H1 (cell line): ENCODE measurements at regions not wholly inside any gene's neighbourhood (a gene's known extent, or its start where the extent isn't known, plus 50 kb on each side); places are given as distances from the start of the nearest gene placed in this dataset.

Experiments used
- CTCF ChIA-PET: fragments of 300-600 bp; sonication (Branson Sonifier 250); formaldehyde crosslinking; loops from one replicate; lab custom pipeline; 2021; ENCODE audit not compliant: partially characterized antibody; lab: Charles Lee
- POLR2A ChIA-PET: fragments of 300-600 bp; sonication (Branson Sonifier 250); formaldehyde crosslinking; loops from one replicate; lab custom pipeline; 2021; ENCODE audit warnings: inconsistent platforms; ENCODE audit not compliant: partially characterized antibody; lab: Charles Lee
- DNase-seq, 2 experiments: peaks; one replicate each; pipeline versions ENCODE4 v3.0.0 to v3.0.0-alpha.2; 2010 to 2022; ENCODE audit warnings: low spot score in 2 of 2, low read depth in 1 of 2, mixed read lengths in 1 of 2
- FAIRE-seq: peaks from 2 replicates; lab custom pipeline; 2011; peaks lifted over from hg19 to GRCh38; lab: Jason Lieb, UNC
- H2AFZ ChIP-seq: 2 replicates; pipeline ENCODE4 v1.8.1; 2012; ENCODE audit warnings: low read length, inconsistent platforms
- H2AK5ac ChIP-seq: 2 replicates; pipeline ENCODE4 v1.6.1; 2013; ENCODE audit warnings: low read depth, low read length
- H2BK120ac ChIP-seq: replicated peaks from 2 replicates; pipeline ENCODE3; 2013; ENCODE audit warnings: low read depth, low read length, inconsistent platforms
- H2BK12ac ChIP-seq: 2 replicates; pipeline ENCODE4 v1.6.1; 2013; ENCODE audit warnings: low read depth, low read length
- H2BK15ac ChIP-seq: 2 replicates; pipeline ENCODE4 v1.6.1; 2013; ENCODE audit warnings: low read length
- H2BK20ac ChIP-seq: 2 replicates; pipeline ENCODE4 v1.6.1; 2013; ENCODE audit warnings: low read length
- H2BK5ac ChIP-seq: 2 replicates; pipeline ENCODE4 v1.6.1; 2013; ENCODE audit warnings: low read depth, low read length
- H3K14ac ChIP-seq: 2 replicates; pipeline ENCODE4 v1.6.1; 2013; ENCODE audit warnings: inconsistent platforms; ENCODE audit not compliant: insufficient read length
- H3K18ac ChIP-seq: 2 replicates; pipeline ENCODE4 v1.6.1; 2013; ENCODE audit warnings: low read length; ENCODE audit errors: extremely low read depth
- H3K23ac ChIP-seq: 2 replicates; pipeline ENCODE4 v1.6.1; 2013; ENCODE audit warnings: inconsistent platforms; ENCODE audit not compliant: insufficient read length
- H3K23me2 ChIP-seq: 2 replicates; pipeline ENCODE4 v1.6.1; 2013; ENCODE audit warnings: low read depth, low read length
- H3K27ac ChIP-seq: 2 replicates; pipeline ENCODE4 v1.6.1; 2011; ENCODE audit warnings: low read depth, low read length, inconsistent platforms
- H3K27me3 ChIP-seq, 4 experiments: replicated peaks in 1 of 4; 1 replicate in 1 of 4; 2 replicates in 3 of 4; pipeline versions ENCODE4 v1.6.1 to v1.8.1; 2011 to 2013; ENCODE audit warnings: low read length in 3 of 4, mild to moderate bottlenecking in 3 of 4, inconsistent platforms in 2 of 4, mixed read lengths in 2 of 4, moderate library complexity in 1 of 4; ENCODE audit not compliant: control insufficient read depth in 3 of 4, insufficient read depth in 3 of 4; ENCODE audit errors: extremely low read depth in 1 of 4
- H3K36me3 ChIP-seq, 4 experiments: 2 replicates each; pipeline versions ENCODE4 v1.6.1 to v1.8.1; 2011 to 2013; ENCODE audit warnings: mild to moderate bottlenecking in 4 of 4, low read length in 3 of 4, moderate library complexity in 2 of 4, control low read depth in 1 of 4, inconsistent platforms in 1 of 4; ENCODE audit not compliant: insufficient read depth in 4 of 4, control insufficient read depth in 2 of 4
- H3K4ac ChIP-seq: replicated peaks from 2 replicates; pipeline ENCODE3; 2013; ENCODE audit warnings: low read length, low read depth, mixed read lengths, inconsistent platforms; ENCODE audit not compliant: insufficient read length
- H3K4me1 ChIP-seq, 4 experiments: replicated peaks in 1 of 4; 1 replicate in 1 of 4; 2 replicates in 3 of 4; pipeline versions ENCODE4 v1.6.1 to v1.8.1; 2011 to 2013; ENCODE audit warnings: low read length in 3 of 4, inconsistent platforms in 2 of 4, mixed read lengths in 1 of 4; ENCODE audit not compliant: insufficient read depth in 4 of 4, control insufficient read depth in 3 of 4
- H3K4me2 ChIP-seq, 2 experiments: 2 replicates each; pipeline versions ENCODE4 v1.6.1 to v1.8.1; 2011 to 2013; ENCODE audit warnings: low read depth in 2 of 2, low read length in 2 of 2, control low read depth in 1 of 2, inconsistent platforms in 1 of 2, mild to moderate bottlenecking in 1 of 2; ENCODE audit not compliant: insufficient read depth in 1 of 2
- H3K4me3 ChIP-seq, 4 experiments: fragments of 200-600, 300-600 bp in 1 of 4; sonication (generic), shearing (Covaris generic), sonication (Bioruptor Twin) in 1 of 4; 2 replicates each; pipeline versions ENCODE4 v1.5.1 to v1.8.1; 2011 to 2016; ENCODE audit warnings: low read length in 4 of 4, low read depth in 3 of 4, control low read depth in 2 of 4, inconsistent platforms in 2 of 4, mild to moderate bottlenecking in 2 of 4, mixed read lengths in 1 of 4, moderate library complexity in 1 of 4; ENCODE audit not compliant: insufficient read depth in 2 of 4; ENCODE audit errors: extremely low read depth in 1 of 4
- H3K56ac ChIP-seq: replicated peaks from 2 replicates; pipeline ENCODE3; 2013; ENCODE audit warnings: low read depth, mild to moderate bottlenecking, mixed read lengths, low read length, inconsistent platforms; ENCODE audit not compliant: insufficient read length
- H3K79me1 ChIP-seq: 2 replicates; pipeline ENCODE4 v1.6.1; 2013; ENCODE audit warnings: low read depth, low read length, control low read depth
- H3K79me2 ChIP-seq, 2 experiments: 2 replicates each; pipeline versions ENCODE4 v1.6.1 to v1.8.1; 2012 to 2013; ENCODE audit warnings: low read length in 2 of 2, mild to moderate bottlenecking in 2 of 2, inconsistent platforms in 1 of 2; ENCODE audit not compliant: insufficient read depth in 2 of 2, control insufficient read depth in 1 of 2
- H3K9ac ChIP-seq, 4 experiments: replicated peaks in 1 of 4; 1 replicate in 1 of 4; 2 replicates in 3 of 4; pipeline versions ENCODE4 v1.6.1 to v1.8.1; 2011 to 2013; ENCODE audit warnings: low read depth in 3 of 4, low read length in 3 of 4, control low read depth in 2 of 4, mild to moderate bottlenecking in 2 of 4, moderate library complexity in 2 of 4, inconsistent platforms in 1 of 4; ENCODE audit errors: extremely low read depth in 1 of 4
- H3K9me3 ChIP-seq, 2 experiments: 2 replicates each; pipeline versions ENCODE4 v1.6.1 to v1.8.1; 2012 to 2013; ENCODE audit warnings: mild to moderate bottlenecking in 2 of 2, moderate library complexity in 2 of 2, control low read depth in 1 of 2, inconsistent platforms in 1 of 2, low read depth in 1 of 2, low read length in 1 of 2, mixed read lengths in 1 of 2; ENCODE audit not compliant: insufficient read depth in 2 of 2
- H4K20me1 ChIP-seq, 2 experiments: replicated peaks in 1 of 2; 2 replicates each; pipeline versions ENCODE3 to v1.8.1; 2011 to 2013; ENCODE audit warnings: inconsistent platforms in 2 of 2, low read length in 2 of 2, mild to moderate bottlenecking in 1 of 2; ENCODE audit not compliant: insufficient read depth in 2 of 2, control insufficient read depth in 1 of 2
- H4K5ac ChIP-seq: 2 replicates; pipeline ENCODE4 v1.6.1; 2013; ENCODE audit warnings: low read length, low read depth, mixed read lengths, inconsistent platforms; ENCODE audit not compliant: insufficient read length
- H4K8ac ChIP-seq: 2 replicates; pipeline ENCODE4 v1.8.0; 2013; ENCODE audit warnings: mild to moderate bottlenecking, moderate library complexity, low read length, inconsistent platforms; ENCODE audit not compliant: insufficient read depth; ENCODE audit errors: extremely low read depth
- H4K91ac ChIP-seq: replicated peaks from 2 replicates; pipeline ENCODE3; 2013; ENCODE audit warnings: low read length, mixed read lengths, inconsistent platforms; ENCODE audit not compliant: insufficient read length
- NANOG ChIP-seq: IDR thresholded peaks from 2 replicates; pipeline ENCODE4 v1.6.1; 2011; ENCODE audit warnings: low read length, low read depth, mild to moderate bottlenecking, inconsistent platforms; ENCODE audit not compliant: insufficient read depth, poor library complexity, severe bottlenecking
- TAF1 ChIP-seq: IDR thresholded peaks from 2 replicates; pipeline ENCODE4 v1.6.1; 2011; ENCODE audit warnings: mild to moderate bottlenecking, low read depth, low read length
- WGBS, 2 experiments: shearing (Covaris generic) in 1 of 2; methylation state at CpG; one replicate each; pipeline versions ENCODE4 v1.1.6 to v1.1.7; 2013 to 2015; ENCODE audit warnings: low lambda C conversion rate in 2 of 2, mixed read lengths in 2 of 2, inconsistent platforms in 1 of 2, low coverage in 1 of 2, missing lambda C conversion rate in 1 of 2; ENCODE audit not compliant: insufficient replicate concordance in 2 of 2, insufficient coverage in 1 of 2, insufficient read length in 1 of 2; ENCODE audit errors: extremely low coverage in 1 of 2, missing lambda C conversion rate in 1 of 2; 5-methylcytosine and 5-hydroxymethylcytosine counted together

DNA sequence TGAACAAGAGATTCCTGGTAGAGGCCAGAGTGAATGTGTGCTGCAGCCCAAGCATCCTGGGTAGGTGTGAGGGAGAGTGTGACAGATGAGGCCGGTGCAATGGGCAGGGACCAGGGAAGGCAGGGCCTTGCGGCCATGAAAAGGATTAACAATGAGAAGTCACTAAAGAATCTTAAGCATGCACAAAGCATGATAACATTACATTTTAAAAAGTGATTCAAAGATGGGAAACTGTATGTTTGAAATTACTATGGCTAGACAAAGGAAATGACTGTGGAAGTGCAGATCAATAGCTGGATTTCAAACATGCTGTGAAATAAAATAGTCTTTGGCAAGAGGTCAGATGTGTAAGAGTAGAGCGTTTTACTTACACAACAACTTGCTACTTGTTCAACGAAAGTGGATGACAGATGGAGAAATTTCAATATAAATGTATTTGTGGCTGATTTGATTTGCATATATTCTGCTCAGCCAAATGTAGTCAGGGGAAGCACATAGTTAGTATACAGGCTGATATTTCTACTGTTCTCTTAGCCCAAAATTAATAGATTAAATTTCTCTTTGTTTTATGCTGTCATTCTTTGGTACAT lies 175.5 kb downstream of the CCDC59 start:
- no peak overlapping the region for H4K91ac ChIP-seq
- ChIA-PET CTCF (no interaction called here), POLR2A (no interaction called here)
- H2AK5ac ChIP-seq, result no peak overlapping the region
- H2BK5ac ChIP-seq, result no peak overlapping the region
- no peak overlapping the region for H2BK15ac ChIP-seq
- no peak overlapping the region for H3K14ac ChIP-seq
- peaks cover 0 to 1% (median 0%) of the 10 kb centered on the region in 4 experiments; a peak in 1 of 7 replicates for H3K27me3 ChIP-seq
- no peak overlapping the region for H3K4me2 ChIP-seq
- no peak overlapping the region for H3K4me3 ChIP-seq
- H3K18ac ChIP-seq, result no peak overlapping the region
- no peak overlapping the region for H3K4ac ChIP-seq
- no peak overlapping the region for H2BK20ac ChIP-seq
- H2AFZ ChIP-seq, result no peak overlapping the region
- no peak overlapping the region for H3K56ac ChIP-seq
- H2BK120ac ChIP-seq, result no peak overlapping the region
- WGBS, 2 experiments, result 86% methylated on average over 4 of the region's 4 CpGs; no CpG with 5 or more reads in 1 of the 2 experiments
- no peak overlapping the region for H2BK12ac ChIP-seq
- DNase-seq (no peak), FAIRE-seq (no peak)
- no peaks in the 10 kb centered on the region for H3K79me2 ChIP-seq
- no peaks in the 10 kb centered on the region for H3K79me1 ChIP-seq
- H4K8ac ChIP-seq, result no peak overlapping the region
- no peak overlapping the region for H4K5ac ChIP-seq
- H3K4me1 ChIP-seq, result no peaks in the 10 kb centered on the region
- H3K27ac ChIP-seq, result no peak overlapping the region
- no peaks in the 10 kb centered on the region for H4K20me1 ChIP-seq
- no peaks in the 10 kb centered on the region for H3K36me3 ChIP-seq
- no peak overlapping the region for H3K9ac ChIP-seq
- TF ChIP-seq TAF1 (no peak), NANOG (no peak)
- no peak overlapping the region for H3K23ac ChIP-seq
- no peaks in the 10 kb centered on the region for H3K9me3 ChIP-seq
- no peaks in the 10 kb centered on the region for H3K23me2 ChIP-seq
